ENCODE measurements at regions not wholly inside any gene's neighbourhood (a gene's known extent, or its start where the extent isn't known, plus 50 kb on each side); places are given as distances from the start of the nearest gene placed in this dataset.
"Not testable (repeated sequence)": the region's sequence is repeated elsewhere in the genome, so short reads cannot be mapped to it uniquely, and the experiment has no call there.

- peak in 2 of 3 donors; percentile 1 to 10 for DNase-seq
Measured at GRCh38 chr16:9635150-9635720, 543.8 kb downstream of the HAPSTR1 start.

GRCh38 chr16:9644258-9644657 lies 538.0 kb downstream of the GRIN2A start:
- no peak for DNase-seq

GRCh38 chr16:9645911-9646310 lies 536.3 kb downstream of the GRIN2A start:
- DNase-seq = no peak

GRCh38 chr16:9647981-9648701 lies 534.1 kb downstream of the GRIN2A start:
- DNase-seq = peak; percentile 5 to 30 (median 7)

GRCh38 chr16:9650284-9650683 lies 531.9 kb downstream of the GRIN2A start:
- DNase-seq = no peak

GRCh38 chr16:9655051-9655450 lies 527.2 kb downstream of the GRIN2A start:
- DNase-seq = no peak

- DNase-seq = no peak
Measured at GRCh38 chr16:9657641-9658040, 524.6 kb downstream of the GRIN2A start.

- no peak for DNase-seq
Measured at GRCh38 chr16:9658164-9658563, 524.1 kb downstream of the GRIN2A start.

- DNase-seq = no peak
Measured at GRCh38 chr16:9658586-9658985, 523.6 kb downstream of the GRIN2A start.

GRCh38 chr16:9660898-9661297 lies 521.3 kb downstream of the GRIN2A start:
- DNase-seq = no peak

GRCh38 chr16:9661336-9662017 lies 520.8 kb downstream of the GRIN2A start:
- DNase-seq = no peak

- DNase-seq = no peak
Measured at GRCh38 chr16:9663588-9663987, 518.6 kb downstream of the GRIN2A start.

- DNase-seq = no peak
Measured at GRCh38 chr16:9665851-9666271, 516.4 kb downstream of the GRIN2A start.

GRCh38 chr16:9666834-9667480 lies 515.3 kb downstream of the GRIN2A start:
- DNase-seq = no peak

GRCh38 chr16:9670033-9670432 lies 512.2 kb downstream of the GRIN2A start:
- no peak for DNase-seq

- DNase-seq = not testable (repeated sequence)
Measured at GRCh38 chr16:9670616-9671015, 511.6 kb downstream of the GRIN2A start.

- DNase-seq = not testable (repeated sequence)
Measured at GRCh38 chr16:9676560-9677300, 505.5 kb downstream of the GRIN2A start.

- DNase-seq = no peak
Measured at GRCh38 chr16:9677301-9677653, 505.0 kb downstream of the GRIN2A start.

- DNase-seq = peak; percentile 16 to 68 (median 46)
Measured at GRCh38 chr16:9679213-9679767, 502.9 kb downstream of the GRIN2A start.

- no peak for DNase-seq
Measured at GRCh38 chr16:9680019-9680655, 502.1 kb downstream of the GRIN2A start.

GRCh38 chr16:9680968-9681367 lies 501.3 kb downstream of the GRIN2A start:
- no peak for DNase-seq
